ENCODE measurements at regions not wholly inside any gene's neighbourhood (a gene's known extent, or its start where the extent isn't known, plus 50 kb on each side); places are given as distances from the start of the nearest gene placed in this dataset.

- Mint-ChIP-seq H3K4me1 (no peaks in the 10 kb centered on the region), H3K27me3 (ENCODE audit: low read depth in 3 of 3) (peaks cover 0 to 4% (median 0%) of the 10 kb centered on the region in 3 donors), H3K36me3 (no peaks in the 10 kb centered on the region), H3K27ac (no peak overlapping the region), H3K4me3 (no peak overlapping the region), H3K9me3 (peaks cover 0 to 2% (median 1%) of the 10 kb centered on the region in 7 donors)
- Histone ChIP-seq H3K9me3 (replicated peaks in 1 of 2; ENCODE audit: control insufficient read depth in 1 of 2, insufficient read depth in 1 of 2, low read length in 2 of 2) (no peaks in the 10 kb centered on the region), H3K27me3 (ENCODE audit: control insufficient read depth in 2 of 2, insufficient read depth in 2 of 2, low read length in 2 of 2) (no peaks in the 10 kb centered on the region), H4K20me1 (ENCODE audit: insufficient read depth, low read length) (no peaks in the 10 kb centered on the region), H3K4me2 (replicated peaks; ENCODE audit: extremely low read depth, low read length, poor library complexity, severe bottlenecking) (no peak overlapping the region), H3K27ac (ENCODE audit: low read depth in 1 of 2, low read length in 2 of 2) (no peak overlapping the region), H2AFZ (ENCODE audit: insufficient read depth, low read depth, low read length, poor library complexity, severe bottlenecking) (no peak overlapping the region), H3K4me3 (replicated peaks in 1 of 3; ENCODE audit: low read depth in 2 of 3, low read length in 3 of 3) (no peak overlapping the region), H3K4me1 (ENCODE audit: control insufficient read depth in 1 of 2, insufficient read depth in 2 of 2, low read length in 2 of 2) (no peaks in the 10 kb centered on the region), H3K79me2 (ENCODE audit: insufficient read depth, low read length) (no peaks in the 10 kb centered on the region), H3K36me3 (replicated peaks in 1 of 2; ENCODE audit: control insufficient read depth in 1 of 2, insufficient read depth in 2 of 2, low read length in 2 of 2) (no peaks in the 10 kb centered on the region), H3K9ac (ENCODE audit: insufficient read depth, low read length, poor library complexity, severe bottlenecking) (no peak overlapping the region)
- 87% methylated on average over 3 of the region's 3 CpGs for WGBS (ENCODE audit: insufficient coverage)
- intact Hi-C loops (cut with micrococcal nuclease) = no loop called here
- no peak for DNase-seq
- TF ChIP-seq CTCF (IDR thresholded peaks at IDR 0.05) = no peak
These were observed 183.4 kb upstream of the RTL1 start for GRCh38 chr14:101086926-101087325.

GRCh38 chr14:101087614-101088394, 184.3 kb upstream of the RTL1 start:
- Mint-ChIP-seq H3K36me3 (no peaks in the 10 kb centered on the region), H3K9me3 (peaks cover 0 to 2% (median 1%) of the 10 kb centered on the region in 7 donors), H3K27me3 (ENCODE audit: low read depth in 3 of 3) (peaks cover 0 to 4% (median 0%) of the 10 kb centered on the region in 3 donors), H3K4me3 (no peak overlapping the region), H3K27ac (no peak overlapping the region), H3K4me1 (no peaks in the 10 kb centered on the region)
- DNase-seq = no peak
- Histone ChIP-seq H3K27me3 (ENCODE audit: control insufficient read depth in 2 of 2, insufficient read depth in 2 of 2, low read length in 2 of 2) (no peaks in the 10 kb centered on the region), H3K4me3 (replicated peaks in 1 of 3; ENCODE audit: low read depth in 2 of 3, low read length in 3 of 3) (no peak overlapping the region), H3K79me2 (ENCODE audit: insufficient read depth, low read length) (no peaks in the 10 kb centered on the region), H3K9ac (ENCODE audit: insufficient read depth, low read length, poor library complexity, severe bottlenecking) (no peak overlapping the region), H4K20me1 (ENCODE audit: insufficient read depth, low read length) (no peaks in the 10 kb centered on the region), H2AFZ (ENCODE audit: insufficient read depth, low read depth, low read length, poor library complexity, severe bottlenecking) (no peak overlapping the region), H3K9me3 (replicated peaks in 1 of 2; ENCODE audit: control insufficient read depth in 1 of 2, insufficient read depth in 1 of 2, low read length in 2 of 2) (no peaks in the 10 kb centered on the region), H3K4me1 (ENCODE audit: control insufficient read depth in 1 of 2, insufficient read depth in 2 of 2, low read length in 2 of 2) (no peaks in the 10 kb centered on the region), H3K4me2 (replicated peaks; ENCODE audit: extremely low read depth, low read length, poor library complexity, severe bottlenecking) (no peak overlapping the region), H3K27ac (ENCODE audit: low read depth in 1 of 2, low read length in 2 of 2) (no peak overlapping the region), H3K36me3 (replicated peaks in 1 of 2; ENCODE audit: control insufficient read depth in 1 of 2, insufficient read depth in 2 of 2, low read length in 2 of 2) (no peaks in the 10 kb centered on the region)
- no peak for TF ChIP-seq CTCF (IDR thresholded peaks at IDR 0.05)
- intact Hi-C loops (cut with micrococcal nuclease) = no loop called here
- 92% methylated on average over 8 of the region's 11 CpGs for WGBS (ENCODE audit: insufficient coverage)

Measured in CD14-positive monocyte (primary cell).